Retinal pigment epithelial cell (primary cell): ENCODE measurements at regions not wholly inside any gene's neighbourhood (a gene's known extent, or its start where the extent isn't known, plus 50 kb on each side); places are given as distances from the start of the nearest gene placed in this dataset.

ENCODE experiments used
- DNase-seq: peaks from one replicate; pipeline ENCODE4 v3.0.0-alpha.2; 2010; ENCODE audit warnings: low read depth
- H3K4me3 ChIP-seq: 2 replicates; pipeline ENCODE4 v1.5.1; 2011; ENCODE audit warnings: mild to moderate bottlenecking, low read length, control low read depth, moderate library complexity
- TF ChIP-seq, protein P1 (sequence below): conservative IDR thresholded peaks from 2 replicates; pipeline ENCODE4 v1.5.1; 2011; ENCODE audit warnings: low read depth, low read length, control low read depth, inconsistent platforms

- H3K4me3 ChIP-seq: no peak overlapping the region
- no peak for DNase-seq
- TF ChIP-seq, protein P1, sequence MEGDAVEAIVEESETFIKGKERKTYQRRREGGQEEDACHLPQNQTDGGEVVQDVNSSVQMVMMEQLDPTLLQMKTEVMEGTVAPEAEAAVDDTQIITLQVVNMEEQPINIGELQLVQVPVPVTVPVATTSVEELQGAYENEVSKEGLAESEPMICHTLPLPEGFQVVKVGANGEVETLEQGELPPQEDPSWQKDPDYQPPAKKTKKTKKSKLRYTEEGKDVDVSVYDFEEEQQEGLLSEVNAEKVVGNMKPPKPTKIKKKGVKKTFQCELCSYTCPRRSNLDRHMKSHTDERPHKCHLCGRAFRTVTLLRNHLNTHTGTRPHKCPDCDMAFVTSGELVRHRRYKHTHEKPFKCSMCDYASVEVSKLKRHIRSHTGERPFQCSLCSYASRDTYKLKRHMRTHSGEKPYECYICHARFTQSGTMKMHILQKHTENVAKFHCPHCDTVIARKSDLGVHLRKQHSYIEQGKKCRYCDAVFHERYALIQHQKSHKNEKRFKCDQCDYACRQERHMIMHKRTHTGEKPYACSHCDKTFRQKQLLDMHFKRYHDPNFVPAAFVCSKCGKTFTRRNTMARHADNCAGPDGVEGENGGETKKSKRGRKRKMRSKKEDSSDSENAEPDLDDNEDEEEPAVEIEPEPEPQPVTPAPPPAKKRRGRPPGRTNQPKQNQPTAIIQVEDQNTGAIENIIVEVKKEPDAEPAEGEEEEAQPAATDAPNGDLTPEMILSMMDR: no peak
Measured at GRCh38 chr3:144265542-144266100, 294.0 kb downstream of the DIPK2A start.

- no peak overlapping the region for H3K4me3 ChIP-seq
- DNase-seq: no peak
- TF ChIP-seq, protein P1: no peak
Measured at GRCh38 chr3:144270100-144270499, 298.5 kb downstream of the DIPK2A start.

DNA sequence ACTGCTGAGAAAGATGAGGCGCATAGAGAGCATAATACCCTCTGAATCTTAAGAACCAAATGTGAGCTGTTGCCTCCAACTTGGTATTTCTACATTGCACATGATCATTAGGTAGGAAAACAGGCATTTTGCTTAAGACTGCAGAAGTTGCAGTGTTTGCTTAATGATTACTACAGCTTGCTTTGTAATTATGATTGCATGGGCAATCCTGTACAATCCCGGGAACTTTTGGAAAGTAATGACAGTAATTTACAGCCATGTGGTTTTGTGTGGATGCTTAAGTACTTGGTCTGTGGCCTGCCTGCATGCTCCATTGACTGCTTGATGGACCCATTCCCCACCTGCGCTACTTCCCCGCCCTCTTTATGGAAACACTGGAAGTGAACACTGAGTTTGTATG lies 301.1 kb downstream of the DIPK2A start:
- TF ChIP-seq, protein P1: no peak
- no peak for DNase-seq

GRCh38 chr3:144273601-144274000 lies 302.0 kb downstream of the DIPK2A start:
- H3K4me3 ChIP-seq: no peak overlapping the region
- DNase-seq: no peak
- TF ChIP-seq, protein P1: no peak

More for the DNA sequence above, 301.1 kb downstream of the DIPK2A start:
- no peak overlapping the region for H3K4me3 ChIP-seq

GRCh38 chr3:144275005-144275404 lies 303.4 kb downstream of the DIPK2A start:
- TF ChIP-seq, protein P1: no peak
- DNase-seq: no peak

GRCh38 chr3:144282313-144282712 lies 310.7 kb downstream of the DIPK2A start:
- H3K4me3 ChIP-seq: no peak overlapping the region
- TF ChIP-seq, protein P1: no peak
- DNase-seq: no peak

More at GRCh38 chr3:144275005-144275404, 303.4 kb downstream of the DIPK2A start:
- H3K4me3 ChIP-seq: no peak overlapping the region

DNA sequence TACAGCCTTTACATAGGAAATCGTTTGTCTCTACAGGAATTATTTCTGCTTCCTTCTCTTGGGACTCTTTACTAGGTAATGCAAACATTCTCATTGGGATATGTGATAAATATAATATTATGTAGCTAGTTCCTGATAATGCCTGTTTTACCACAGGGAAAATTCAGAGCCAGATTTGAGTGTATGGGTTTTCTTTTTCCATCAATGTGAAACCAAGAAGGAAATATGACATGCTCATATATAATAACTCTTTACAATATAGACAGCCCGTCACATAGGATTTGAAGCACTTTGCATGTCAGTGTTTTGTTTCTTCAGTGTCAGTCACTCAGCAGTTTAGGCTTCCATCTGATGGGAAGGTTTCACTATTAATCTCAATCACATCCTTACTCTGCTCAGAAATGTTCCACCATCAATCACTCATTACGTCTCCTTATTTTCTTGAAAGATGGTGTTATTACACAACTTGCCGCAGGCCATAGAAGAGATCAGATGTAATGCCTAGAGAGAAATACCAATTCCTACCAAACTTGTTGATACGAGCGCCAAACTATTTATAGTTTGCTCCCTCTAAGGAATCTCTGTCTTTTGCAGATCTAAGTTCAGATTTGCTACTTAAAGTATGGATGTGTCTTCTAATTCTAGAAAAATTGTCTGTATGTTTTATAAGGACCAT lies 314.8 kb downstream of the DIPK2A start:
- DNase-seq: no peak
- H3K4me3 ChIP-seq: no peak overlapping the region
- TF ChIP-seq, protein P1: no peak
